Astrocyte (in vitro differentiated cells and primary cell): ENCODE measurements at regions not wholly inside any gene's neighbourhood (a gene's known extent, or its start where the extent isn't known, plus 50 kb on each side); places are given as distances from the start of the nearest gene placed in this dataset.

Source experiments
- EZH2 ChIP-seq: IDR thresholded peaks from 2 replicates; pipeline ENCODE4 v1.6.1; 2012; ENCODE audit warnings: mild to moderate bottlenecking, low read length, inconsistent platforms; ENCODE audit not compliant: insufficient read depth
- TF ChIP-seq, protein P1 (sequence below): IDR thresholded peaks from 2 replicates; pipeline ENCODE4 v1.5.1; 2011; ENCODE audit warnings: low read depth, mild to moderate bottlenecking, inconsistent platforms, low read length, moderate library complexity; ENCODE audit not compliant: insufficient read depth

DNA sequence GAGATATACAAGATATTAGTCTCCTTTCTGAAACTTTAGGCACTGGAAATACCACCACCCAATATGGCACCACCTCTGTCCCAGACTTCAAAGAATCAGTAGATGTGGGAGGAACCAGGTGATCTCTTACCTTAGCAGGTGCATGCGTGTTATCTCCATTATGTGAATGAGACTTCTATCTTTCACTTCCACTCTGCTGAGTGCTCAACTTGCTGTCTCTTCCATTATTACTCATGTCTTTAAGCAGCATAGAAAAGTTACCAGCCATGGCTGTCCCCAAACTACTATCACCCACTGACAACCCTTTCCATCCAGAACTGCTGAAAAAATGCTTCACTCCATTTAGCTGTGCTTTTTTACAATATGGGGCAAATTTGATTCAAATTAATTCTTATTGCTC is 101.5 kb upstream of the PRSS1 start:
- TF ChIP-seq, protein P1, sequence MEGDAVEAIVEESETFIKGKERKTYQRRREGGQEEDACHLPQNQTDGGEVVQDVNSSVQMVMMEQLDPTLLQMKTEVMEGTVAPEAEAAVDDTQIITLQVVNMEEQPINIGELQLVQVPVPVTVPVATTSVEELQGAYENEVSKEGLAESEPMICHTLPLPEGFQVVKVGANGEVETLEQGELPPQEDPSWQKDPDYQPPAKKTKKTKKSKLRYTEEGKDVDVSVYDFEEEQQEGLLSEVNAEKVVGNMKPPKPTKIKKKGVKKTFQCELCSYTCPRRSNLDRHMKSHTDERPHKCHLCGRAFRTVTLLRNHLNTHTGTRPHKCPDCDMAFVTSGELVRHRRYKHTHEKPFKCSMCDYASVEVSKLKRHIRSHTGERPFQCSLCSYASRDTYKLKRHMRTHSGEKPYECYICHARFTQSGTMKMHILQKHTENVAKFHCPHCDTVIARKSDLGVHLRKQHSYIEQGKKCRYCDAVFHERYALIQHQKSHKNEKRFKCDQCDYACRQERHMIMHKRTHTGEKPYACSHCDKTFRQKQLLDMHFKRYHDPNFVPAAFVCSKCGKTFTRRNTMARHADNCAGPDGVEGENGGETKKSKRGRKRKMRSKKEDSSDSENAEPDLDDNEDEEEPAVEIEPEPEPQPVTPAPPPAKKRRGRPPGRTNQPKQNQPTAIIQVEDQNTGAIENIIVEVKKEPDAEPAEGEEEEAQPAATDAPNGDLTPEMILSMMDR = no peak
- TF ChIP-seq EZH2 = no peak
